Pancreas (tissue), 10 donors: ENCODE measurements at regions not wholly inside any gene's neighbourhood (a gene's known extent, or its start where the extent isn't known, plus 50 kb on each side); places are given as distances from the start of the nearest gene placed in this dataset.

ENCODE experiments used
- ATAC-seq, 4 donors: fragments of 200-7000 bp; cut with Tn5 transposase; one replicate each; pipeline versions ENCODE4 v1.8.0 to v1.9.1; 2020; ENCODE audit warnings: mild to moderate bottlenecking in 4 of 4, moderate library complexity in 4 of 4
- DNase-seq, 6 donors: peaks; one replicate each; pipeline ENCODE4 v3.0.0-alpha.2; 2020
- FAIRE-seq: peaks from 2 replicates; lab custom pipeline; 2012; peaks lifted over from hg19 to GRCh38; lab: Jason Lieb, UNC
- H3K27ac ChIP-seq, 4 donors: fragments of 200-600 bp; sonication (generic); 1 replicate in 3 of 4; 2 replicates in 1 of 4; pipeline versions ENCODE4 v1.5.0 to v1.8.0; 2020
- H3K27me3 ChIP-seq, 4 donors: fragments of 200-600 bp; one replicate each; pipeline ENCODE4 v1.8.0; 2021
- H3K36me3 ChIP-seq, 3 donors: fragments of 200-600 bp; sonication (generic) in 1 of 3; one replicate each; pipeline versions ENCODE4 v1.5.0 to v1.8.0; 2020 to 2021
- H3K4me1 ChIP-seq, 3 donors: fragments of 200-600 bp; one replicate each; pipeline ENCODE4 v1.8.0; 2021
- H3K4me3 ChIP-seq, 4 donors: fragments of 200-600 bp; sonication (generic) in 2 of 4; one replicate each; pipeline versions ENCODE4 v1.5.0 to v1.8.0; 2020 to 2021
- H3K9me3 ChIP-seq, 4 donors: fragments of 200-600 bp; one replicate each; pipeline ENCODE4 v1.8.0; 2021
- CTCF ChIP-seq, 4 donors: fragments of 200-600 bp; sonication (generic) in 3 of 4; IDR thresholded peaks; one replicate each; pipeline versions ENCODE4 v1.5.0 to v1.8.0; 2021; ENCODE audit warnings: antibody characterized with exemption in 4 of 4
- WGBS, 2 donors: extraction: QIAGEN DNeasy Blood & Tissue Kit; methylation state at CpG; one replicate each; pipeline ENCODE4 v1.1.7; 2013; 5-methylcytosine and 5-hydroxymethylcytosine counted together
- intact Hi-C, 3 donors: fragments of 100-400 bp; cut with DNase I; formaldehyde crosslinking; loops; one replicate each; pipeline versions ENCODE4 v1.11.1 to v1.14.2; 2022
- donor health status: healthy with polysubstance abuse.
- donor health status: DM: no; HTN: no; CAD: no; lungs with moderate emphysema.
- donor health status: DM: no; HTN: no; CAD: no.
- donor health status: control.
- donor health status: control.
- donor health status: Bipolar disorder and iron deficiency.
- donor health status: DM: yes; HTN: yes; CAD: no.
- donor health status: DM: no; HTN: no; CAD: no.
- donor health status: DM: no; HTN: no; CAD: no.
- donor health status: DM: yes; HTN: yes; CAD: no.

GRCh38 chr20:22489626-22490286 lies 94.6 kb downstream of the FOXA2 start:
- ATAC-seq = peak; percentile 9 to 47 (median 35)
- WGBS, 2 donors = 9 to 15% methylated on average over 11 of the region's 11 CpGs
- DNase-seq = peak in 2 of 6 donors; percentile 38
- H3K9me3 ChIP-seq = no peaks in the 10 kb centered on the region
- TF ChIP-seq CTCF (IDR thresholded peaks at IDR 0.05) = no peak
- H3K27ac ChIP-seq = peak overlapping the region; percentile 85 to 96 (median 96)
- H3K27me3 ChIP-seq = no peaks in the 10 kb centered on the region
- no peaks in the 10 kb centered on the region for H3K36me3 ChIP-seq
- peak overlapping the region in 2 of 4 donors; percentile 18 to 19 for H3K4me3 ChIP-seq
- FAIRE-seq = no peak
- intact Hi-C loops = loop anchor here in 1 of 3 donors (5.0 kb wide), 1 partner anchor 88 kb away; no protein-coding TSS in a partner anchor
- peaks cover 32 to 43% (median 38%) of the 10 kb centered on the region in 3 donors for H3K4me1 ChIP-seq

GRCh38 chr20:22480336-22480735 lies 104.0 kb downstream of the FOXA2 start:
- H3K9me3 ChIP-seq = no peaks in the 10 kb centered on the region
- DNase-seq (no peak), FAIRE-seq (no peak), ATAC-seq (no peak)
- no peak overlapping the region for H3K4me3 ChIP-seq
- no peak overlapping the region for H3K27ac ChIP-seq
- 84 to 87% methylated on average over 4 of the region's 4 CpGs for WGBS, 2 donors
- no peaks in the 10 kb centered on the region for H3K36me3 ChIP-seq
- intact Hi-C loops = no loop called here
- peaks cover 5 to 12% (median 6%) of the 10 kb centered on the region in 3 donors for H3K4me1 ChIP-seq
- no peaks in the 10 kb centered on the region for H3K27me3 ChIP-seq
- TF ChIP-seq CTCF (IDR thresholded peaks at IDR 0.05) = no peak

- no peak for ATAC-seq
- no peak for FAIRE-seq
- 83 to 90% methylated on average over 1 of the region's 1 CpG for WGBS, 2 donors
- intact Hi-C loops = no loop called here
- Histone ChIP-seq H3K27ac (no peak overlapping the region), H3K4me3 (no peak overlapping the region), H3K27me3 (no peaks in the 10 kb centered on the region), H3K36me3 (no peaks in the 10 kb centered on the region), H3K4me1 (peaks cover 0 to 5% (median 5%) of the 10 kb centered on the region in 3 donors), H3K9me3 (no peaks in the 10 kb centered on the region)
- TF ChIP-seq CTCF (IDR thresholded peaks at IDR 0.05) = no peak
- no peak for DNase-seq
Observed at GRCh38 chr20:22475662-22476061, 108.7 kb downstream of the FOXA2 start.

- no peak for TF ChIP-seq CTCF (IDR thresholded peaks at IDR 0.05)
- Histone ChIP-seq H3K4me1 (peaks cover 2 to 10% (median 9%) of the 10 kb centered on the region in 3 donors), H3K27me3 (no peaks in the 10 kb centered on the region), H3K36me3 (no peaks in the 10 kb centered on the region), H3K9me3 (no peaks in the 10 kb centered on the region), H3K4me3 (no peak overlapping the region), H3K27ac (no peak overlapping the region)
- FAIRE-seq (no peak), ATAC-seq (no peak), DNase-seq (no peak)
- intact Hi-C loops = no loop called here
- 66 to 69% methylated on average over 3 of the region's 3 CpGs for WGBS, 2 donors
Observed at GRCh38 chr20:22474224-22474623, 110.1 kb downstream of the FOXA2 start.

- 86 to 89% methylated on average over 2 of the region's 2 CpGs for WGBS, 2 donors
- no peak for TF ChIP-seq CTCF (IDR thresholded peaks at IDR 0.05)
- DNase-seq = no peak
- Histone ChIP-seq H3K4me3 (no peak overlapping the region), H3K4me1 (peaks cover 2 to 10% (median 9%) of the 10 kb centered on the region in 3 donors), H3K27me3 (no peaks in the 10 kb centered on the region), H3K36me3 (no peaks in the 10 kb centered on the region), H3K9me3 (no peaks in the 10 kb centered on the region), H3K27ac (no peak overlapping the region)
- no peak for FAIRE-seq
- intact Hi-C loops = no loop called here
- no peak for ATAC-seq
Observed at GRCh38 chr20:22473293-22473692, 111.1 kb downstream of the FOXA2 start.
